IMR-90 (cell line): ENCODE measurements at regions not wholly inside any gene's neighbourhood (a gene's known extent, or its start where the extent isn't known, plus 50 kb on each side); places are given as distances from the start of the nearest gene placed in this dataset.

Source experiments
- ATAC-seq: fragments of 200-7000 bp; cut with Tn5 transposase; 2 replicates; pipeline ENCODE4 v1.9.1; 2020; ENCODE audit warnings: low read depth, mild to moderate bottlenecking, moderate library complexity
- BruUV-seq: library from RNA; stranded (reverse); fragments of 400-500 nt; replicated peaks from 2 replicates; lab custom pipeline; 2021; lab: Mats Ljungman, UMichigan
- CTCF ChIA-PET: fragments of 300-600 bp; formaldehyde crosslinking; extraction: SDS; loops from one replicate; lab custom pipeline; 2021; ENCODE audit warnings: antibody characterized with exemption; lab: Yijun Ruan, JAX
- POLR2A ChIA-PET: fragments of 300-600 bp; sonication (Branson Sonifier 250); formaldehyde crosslinking; loops from one replicate; lab custom pipeline; 2022; ENCODE audit warnings: antibody characterized with exemption; ENCODE audit not compliant: unreplicated experiment; lab: Charles Lee
- DNase-seq: peaks from one replicate; pipeline ENCODE4 v3.0.0; 2013
- H2AFZ ChIP-seq: replicated peaks from 2 replicates; pipeline ENCODE3; 2013; ENCODE audit warnings: low read length, mild to moderate bottlenecking; ENCODE audit not compliant: poor library complexity
- H2AK5ac ChIP-seq: 2 replicates; pipeline ENCODE4 v1.6.1; 2013; ENCODE audit warnings: low read depth, low read length, inconsistent platforms
- H2AK9ac ChIP-seq: replicated peaks from 2 replicates; pipeline ENCODE3; 2013; ENCODE audit warnings: mild to moderate bottlenecking, low read depth, low read length, moderate library complexity; ENCODE audit not compliant: poor library complexity
- H2BK120ac ChIP-seq: 2 replicates; pipeline ENCODE4 v1.6.1; 2013; ENCODE audit warnings: low read depth, low read length, inconsistent platforms
- H2BK15ac ChIP-seq: 3 replicates; pipeline ENCODE4 v1.6.1; 2013; ENCODE audit warnings: low read depth, low read length, inconsistent platforms
- H2BK20ac ChIP-seq: 2 replicates; pipeline ENCODE4 v1.6.1; 2013; ENCODE audit warnings: low read depth, mild to moderate bottlenecking, inconsistent platforms, low read length, moderate library complexity
- H2BK5ac ChIP-seq: 2 replicates; pipeline ENCODE4 v1.6.1; 2013; ENCODE audit warnings: mild to moderate bottlenecking, low read depth, low read length, inconsistent platforms; ENCODE audit not compliant: poor library complexity, severe bottlenecking
- H3K14ac ChIP-seq: replicated peaks from 2 replicates; pipeline ENCODE4 v1.6.1; 2013; ENCODE audit warnings: low read depth, low read length, inconsistent platforms
- H3K18ac ChIP-seq: 2 replicates; pipeline ENCODE4 v1.6.1; 2013; ENCODE audit warnings: low read depth, low read length, control low read depth
- H3K23ac ChIP-seq: 2 replicates; pipeline ENCODE4 v1.6.1; 2013; ENCODE audit warnings: low read depth, low read length, inconsistent platforms
- H3K27ac ChIP-seq: 2 replicates; pipeline ENCODE4 v1.5.1; 2013; ENCODE audit warnings: mild to moderate bottlenecking, control low read depth, low read length; ENCODE audit not compliant: insufficient read depth
- H3K27me3 ChIP-seq: 2 replicates; pipeline ENCODE4 v1.6.1; 2013; ENCODE audit warnings: low read length; ENCODE audit not compliant: control insufficient read depth, insufficient read depth
- H3K36me3 ChIP-seq: 2 replicates; pipeline ENCODE4 v1.6.1; 2013; ENCODE audit warnings: low read length, mixed read lengths; ENCODE audit not compliant: control insufficient read depth, insufficient read depth
- H3K4ac ChIP-seq: 2 replicates; pipeline ENCODE4 v1.6.1; 2013; ENCODE audit warnings: low read depth, low read length, inconsistent platforms
- H3K4me1 ChIP-seq: 2 replicates; pipeline ENCODE4 v1.6.1; 2013; ENCODE audit warnings: low read length, mixed read lengths; ENCODE audit not compliant: control insufficient read depth, insufficient read depth
- H3K4me2 ChIP-seq: 2 replicates; pipeline ENCODE4 v1.6.1; 2013; ENCODE audit warnings: low read depth, mild to moderate bottlenecking, control low read depth, low read length, moderate library complexity
- H3K4me3 ChIP-seq: 2 replicates; pipeline ENCODE4 v1.5.1; 2013; ENCODE audit warnings: low read depth, mild to moderate bottlenecking, control low read depth, low read length, moderate library complexity; ENCODE audit not compliant: insufficient read depth
- H3K56ac ChIP-seq: 2 replicates; pipeline ENCODE4 v1.6.1; 2013; ENCODE audit warnings: low read length, inconsistent platforms; ENCODE audit not compliant: insufficient read depth; ENCODE audit errors: extremely low read depth
- H3K79me1 ChIP-seq, 2 experiments: 2 replicates each; pipeline ENCODE4 v1.6.1; 2013; ENCODE audit warnings: low read length in 2 of 2, inconsistent platforms in 1 of 2, low read depth in 1 of 2
- H3K9ac ChIP-seq: 2 replicates; pipeline ENCODE4 v1.6.1; 2013; ENCODE audit warnings: low read depth, low read length, control low read depth
- H3K9me1 ChIP-seq: 2 replicates; pipeline ENCODE4 v1.6.1; 2013; ENCODE audit warnings: low read length, inconsistent platforms; ENCODE audit not compliant: insufficient read depth
- H3K9me3 ChIP-seq: 2 replicates; pipeline ENCODE4 v1.6.1; 2013; ENCODE audit warnings: low read length; ENCODE audit not compliant: control insufficient read depth, insufficient read depth
- H4K20me1 ChIP-seq: 2 replicates; pipeline ENCODE4 v1.6.1; 2013; ENCODE audit warnings: low read length, inconsistent platforms; ENCODE audit not compliant: insufficient read depth
- H4K5ac ChIP-seq: 2 replicates; pipeline ENCODE4 v1.6.1; 2013; ENCODE audit warnings: mild to moderate bottlenecking, low read depth, low read length, control low read depth
- H4K8ac ChIP-seq, 2 experiments: 2 replicates each; pipeline ENCODE4 v1.6.1; 2013; ENCODE audit warnings: low read depth in 2 of 2, low read length in 2 of 2, control low read depth in 1 of 2, inconsistent platforms in 1 of 2
- H4K91ac ChIP-seq: 2 replicates; pipeline ENCODE4 v1.6.1; 2013; ENCODE audit warnings: low read depth, low read length, inconsistent platforms; ENCODE audit not compliant: insufficient read depth
- BHLHE40 ChIP-seq: fragments of 150-350 bp; IDR thresholded peaks from 2 replicates; pipeline ENCODE4 v1.6.1; 2016; ENCODE audit warnings: mild to moderate bottlenecking, low read depth, low read length
- CEBPB ChIP-seq: IDR thresholded peaks from 2 replicates; pipeline ENCODE4 v1.6.1; 2012; ENCODE audit warnings: low read depth, low read length, improper control_type of control experiment
- MAZ ChIP-seq: IDR thresholded peaks from 2 replicates; pipeline ENCODE4 v1.6.1; 2012; ENCODE audit warnings: low read depth, mild to moderate bottlenecking, low read length, improper control_type of control experiment, moderate library complexity, borderline replicate concordance
- NFE2L2 ChIP-seq: fragments of 150-350 bp; IDR thresholded peaks from 2 replicates; pipeline ENCODE4 v1.6.1; 2016; ENCODE audit warnings: low read depth, mild to moderate bottlenecking, low read length
- RAD21 ChIP-seq: IDR thresholded peaks from 2 replicates; pipeline ENCODE4 v1.6.1; 2012; ENCODE audit warnings: low read length, improper control_type of control experiment
- RFX5 ChIP-seq: IDR thresholded peaks from 2 replicates; pipeline ENCODE4 v1.8.0; 2012; ENCODE audit warnings: low read depth, mild to moderate bottlenecking, low read length, moderate library complexity
- SMC3 ChIP-seq: fragments of 150-350 bp; IDR thresholded peaks from 2 replicates; pipeline ENCODE4 v1.6.1; 2016; ENCODE audit warnings: low read depth, mild to moderate bottlenecking, antibody characterized with exemption, low read length, moderate library complexity
- USF2 ChIP-seq: fragments of 150-350 bp; IDR thresholded peaks from 2 replicates; pipeline ENCODE4 v1.6.1; 2017; ENCODE audit warnings: mild to moderate bottlenecking, antibody characterized with exemption, low read length, low read depth
- WGBS, 2 experiments: methylation state at CpG; one replicate each; pipeline versions ENCODE4 v1.1.5 to v1.1.7; 2013; ENCODE audit warnings: missing lambda C conversion rate in 2 of 2; ENCODE audit not compliant: insufficient read length in 1 of 2; ENCODE audit errors: extremely low coverage in 2 of 2; 5-methylcytosine and 5-hydroxymethylcytosine counted together
- dilution Hi-C: fragments of 300-500 bp; cut with HindIII; formaldehyde crosslinking; loops from one replicate; pipeline ENCODE4 v1.14.3; 2018; ENCODE audit warnings: low sequenced_read_pairs; ENCODE audit not compliant: unreplicated experiment
- in situ Hi-C: fragments of 300-500 bp; cut with MboI; formaldehyde crosslinking; loops from 3 replicates; pipeline ENCODE4 v1.14.3; 2019; ENCODE audit warnings: low sequenced_read_pairs, inconsistent platforms, mixed read lengths
- intact Hi-C: fragments of 100-400 bp; cut with micrococcal nuclease; formaldehyde crosslinking; loops from 2 replicates; pipeline ENCODE4 v1.10.0; 2022

DNA sequence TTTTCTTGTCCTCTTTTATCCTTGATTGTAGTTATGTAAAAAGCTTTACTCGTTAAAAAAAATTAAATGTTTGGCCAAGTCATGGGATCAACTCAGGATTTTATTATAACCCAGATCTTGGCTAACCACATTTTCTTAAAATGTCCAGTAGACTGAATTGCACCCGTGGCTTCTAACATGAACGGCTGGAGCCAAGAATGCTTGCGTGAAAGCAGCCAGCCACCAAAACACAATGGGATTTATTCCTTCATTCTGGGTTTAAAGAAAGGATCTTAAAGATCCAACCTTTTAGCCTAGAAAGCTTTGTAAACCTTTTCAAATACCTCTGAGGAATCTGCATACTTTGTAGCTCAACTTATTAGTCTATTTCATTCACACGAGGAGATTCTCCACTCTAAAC, 404.4 kb downstream of the USP25 start:
- no CpG with 5 or more reads among the region's 5 CpGs for WGBS, 2 experiments
- ChIA-PET CTCF (no interaction called here), POLR2A (no interaction called here)
- dilution Hi-C loops (no loop called here), in situ Hi-C loops (no loop called here), intact Hi-C loops (no loop called here)
- Histone ChIP-seq H4K20me1 (no peaks in the 10 kb centered on the region), H3K9me3 (no peaks in the 10 kb centered on the region), H3K27ac (no peak overlapping the region), H3K4me3 (no peak overlapping the region), H2AK9ac (no peak overlapping the region), H3K18ac (no peak overlapping the region), H2BK5ac (no peak overlapping the region), H3K9me1 (no peaks in the 10 kb centered on the region), H3K4ac (no peak overlapping the region), H3K79me1 (no peaks in the 10 kb centered on the region), H3K56ac (no peak overlapping the region), H4K8ac (no peak overlapping the region), H3K23ac (no peak overlapping the region), H3K4me2 (no peak overlapping the region), H3K4me1 (no peaks in the 10 kb centered on the region), H2AK5ac (no peak overlapping the region), H2BK15ac (no peak overlapping the region), H2BK120ac (no peak overlapping the region), H4K5ac (no peak overlapping the region), H3K14ac (no peak overlapping the region), H3K27me3 (no peaks in the 10 kb centered on the region; the same call in 1 of the 2 replicates), H3K9ac (no peak overlapping the region), H2BK20ac (no peak overlapping the region), H3K36me3 (no peaks in the 10 kb centered on the region), H4K91ac (no peak overlapping the region), H2AFZ (no peak overlapping the region)
- BruUV-seq: no TSS peak
- ATAC-seq (no peak), DNase-seq (no peak)
- TF ChIP-seq RFX5: no peak
- no peak for TF ChIP-seq CEBPB
- TF ChIP-seq USF2: no peak
- no peak for TF ChIP-seq NFE2L2
- no peak for TF ChIP-seq SMC3
- no peak for TF ChIP-seq RAD21
- TF ChIP-seq MAZ: no peak
- TF ChIP-seq BHLHE40: no peak
